ENCODE measurements at regions not wholly inside any gene's neighbourhood (a gene's known extent, or its start where the extent isn't known, plus 50 kb on each side); places are given as distances from the start of the nearest gene placed in this dataset.

DNA sequence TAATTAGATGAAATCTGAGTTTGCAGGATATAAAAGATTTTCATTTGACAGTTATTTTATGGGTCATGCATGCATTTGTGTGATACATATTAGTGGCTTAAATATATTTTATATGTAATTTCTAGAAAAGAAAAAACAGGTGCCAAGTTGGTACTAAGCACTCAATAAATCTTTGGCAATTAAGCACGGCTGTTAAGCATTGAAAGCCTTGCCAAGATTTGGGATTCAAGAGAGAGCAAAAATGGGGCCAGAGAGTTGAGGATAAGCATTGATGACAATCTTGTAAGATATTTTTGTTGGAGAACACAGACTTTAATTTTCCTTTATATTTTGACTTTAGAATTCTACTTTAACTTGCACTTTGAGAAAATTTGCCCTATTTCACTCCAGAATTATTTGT lies 249.8 kb upstream of the MAD2L1 start (continued):
- no peak for TF ChIP-seq ZNF331 (CRISPR knock-in tag; IDR thresholded peaks at IDR 0.05; ENCODE audit: low read depth)

DNA sequence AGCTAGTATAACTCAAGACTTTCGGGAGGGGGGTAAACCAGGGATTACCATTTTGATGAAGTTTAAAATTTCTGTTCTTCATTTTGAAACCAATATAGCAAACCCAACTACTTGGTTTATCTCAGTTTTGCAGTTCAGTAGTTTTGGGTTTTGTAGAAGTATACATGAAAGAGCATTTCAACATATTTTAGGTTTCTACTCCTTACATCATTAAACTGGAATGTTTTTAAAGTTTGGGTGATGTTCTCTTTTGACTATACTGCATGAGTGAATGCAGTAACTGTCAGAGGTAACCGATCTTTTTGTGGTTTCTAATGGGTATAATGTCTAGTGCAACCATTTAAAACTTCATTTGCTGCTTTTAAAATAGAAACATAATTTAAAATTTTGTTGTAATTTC lies 248.3 kb upstream of the MAD2L1 start:
- Histone ChIP-seq H3K36me3 (ENCODE audit: insufficient read depth) (no peaks in the 10 kb centered on the region; the same call in 1 of the 2 replicates), H3F3A (replicated peaks; ENCODE audit: low read depth) (no peaks in the 10 kb centered on the region), H3K4me3 (no peak overlapping the region), H3K27ac (ENCODE audit: low read depth) (no peak overlapping the region), H3K4me1 (ENCODE audit: insufficient read depth) (no peaks in the 10 kb centered on the region), H4K20me1 (replicated peaks; ENCODE audit: insufficient read depth) (no peaks in the 10 kb centered on the region), H3K9me2 (ENCODE audit: insufficient read depth) (no peaks in the 10 kb centered on the region), H3K27me3 (ENCODE audit: insufficient read depth) (no peaks in the 10 kb centered on the region), H3K4me2 (no peak overlapping the region), H3K79me2 (replicated peaks; ENCODE audit: insufficient read depth) (no peaks in the 10 kb centered on the region), H2AFZ (no peak overlapping the region)
- no peak overlapping the region for H3K27ac Mint-ChIP-seq
- TF ChIP-seq, protein P1, sequence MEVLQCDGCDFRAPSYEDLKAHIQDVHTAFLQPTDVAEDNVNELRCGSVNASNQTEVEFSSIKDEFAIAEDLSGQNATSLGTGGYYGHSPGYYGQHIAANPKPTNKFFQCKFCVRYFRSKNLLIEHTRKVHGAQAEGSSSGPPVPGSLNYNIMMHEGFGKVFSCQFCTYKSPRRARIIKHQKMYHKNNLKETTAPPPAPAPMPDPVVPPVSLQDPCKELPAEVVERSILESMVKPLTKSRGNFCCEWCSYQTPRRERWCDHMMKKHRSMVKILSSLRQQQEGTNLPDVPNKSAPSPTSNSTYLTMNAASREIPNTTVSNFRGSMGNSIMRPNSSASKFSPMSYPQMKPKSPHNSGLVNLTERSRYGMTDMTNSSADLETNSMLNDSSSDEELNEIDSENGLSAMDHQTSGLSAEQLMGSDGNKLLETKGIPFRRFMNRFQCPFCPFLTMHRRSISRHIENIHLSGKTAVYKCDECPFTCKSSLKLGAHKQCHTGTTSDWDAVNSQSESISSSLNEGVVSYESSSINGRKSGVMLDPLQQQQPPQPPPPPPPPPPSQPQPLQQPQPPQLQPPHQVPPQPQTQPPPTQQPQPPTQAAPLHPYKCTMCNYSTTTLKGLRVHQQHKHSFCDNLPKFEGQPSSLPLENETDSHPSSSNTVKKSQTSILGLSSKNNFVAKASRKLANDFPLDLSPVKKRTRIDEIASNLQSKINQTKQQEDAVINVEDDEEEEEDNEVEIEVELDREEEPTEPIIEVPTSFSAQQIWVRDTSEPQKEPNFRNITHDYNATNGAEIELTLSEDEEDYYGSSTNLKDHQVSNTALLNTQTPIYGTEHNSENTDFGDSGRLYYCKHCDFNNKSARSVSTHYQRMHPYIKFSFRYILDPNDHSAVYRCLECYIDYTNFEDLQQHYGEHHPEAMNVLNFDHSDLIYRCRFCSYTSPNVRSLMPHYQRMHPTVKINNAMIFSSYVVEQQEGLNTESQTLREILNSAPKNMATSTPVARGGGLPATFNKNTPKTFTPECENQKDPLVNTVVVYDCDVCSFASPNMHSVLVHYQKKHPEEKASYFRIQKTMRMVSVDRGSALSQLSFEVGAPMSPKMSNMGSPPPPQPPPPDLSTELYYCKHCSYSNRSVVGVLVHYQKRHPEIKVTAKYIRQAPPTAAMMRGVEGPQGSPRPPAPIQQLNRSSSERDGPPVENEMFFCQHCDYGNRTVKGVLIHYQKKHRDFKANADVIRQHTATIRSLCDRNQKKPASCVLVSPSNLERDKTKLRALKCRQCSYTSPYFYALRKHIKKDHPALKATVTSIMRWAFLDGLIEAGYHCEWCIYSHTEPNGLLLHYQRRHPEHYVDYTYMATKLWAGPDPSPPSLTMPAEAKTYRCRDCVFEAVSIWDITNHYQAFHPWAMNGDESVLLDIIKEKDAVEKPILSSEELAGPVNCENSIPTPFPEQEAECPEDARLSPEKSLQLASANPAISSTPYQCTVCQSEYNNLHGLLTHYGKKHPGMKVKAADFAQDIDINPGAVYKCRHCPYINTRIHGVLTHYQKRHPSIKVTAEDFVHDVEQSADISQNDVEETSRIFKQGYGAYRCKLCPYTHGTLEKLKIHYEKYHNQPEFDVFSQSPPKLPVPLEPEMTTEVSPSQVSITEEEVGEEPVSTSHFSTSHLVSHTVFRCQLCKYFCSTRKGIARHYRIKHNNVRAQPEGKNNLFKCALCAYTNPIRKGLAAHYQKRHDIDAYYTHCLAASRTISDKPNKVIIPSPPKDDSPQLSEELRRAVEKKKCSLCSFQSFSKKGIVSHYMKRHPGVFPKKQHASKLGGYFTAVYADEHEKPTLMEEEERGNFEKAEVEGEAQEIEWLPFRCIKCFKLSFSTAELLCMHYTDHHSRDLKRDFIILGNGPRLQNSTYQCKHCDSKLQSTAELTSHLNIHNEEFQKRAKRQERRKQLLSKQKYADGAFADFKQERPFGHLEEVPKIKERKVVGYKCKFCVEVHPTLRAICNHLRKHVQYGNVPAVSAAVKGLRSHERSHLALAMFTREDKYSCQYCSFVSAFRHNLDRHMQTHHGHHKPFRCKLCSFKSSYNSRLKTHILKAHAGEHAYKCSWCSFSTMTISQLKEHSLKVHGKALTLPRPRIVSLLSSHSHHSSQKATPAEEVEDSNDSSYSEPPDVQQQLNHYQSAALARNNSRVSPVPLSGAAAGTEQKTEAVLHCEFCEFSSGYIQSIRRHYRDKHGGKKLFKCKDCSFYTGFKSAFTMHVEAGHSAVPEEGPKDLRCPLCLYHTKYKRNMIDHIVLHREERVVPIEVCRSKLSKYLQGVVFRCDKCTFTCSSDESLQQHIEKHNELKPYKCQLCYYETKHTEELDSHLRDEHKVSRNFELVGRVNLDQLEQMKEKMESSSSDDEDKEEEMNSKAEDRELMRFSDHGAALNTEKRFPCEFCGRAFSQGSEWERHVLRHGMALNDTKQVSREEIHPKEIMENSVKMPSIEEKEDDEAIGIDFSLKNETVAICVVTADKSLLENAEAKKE (CRISPR knock-in tag; IDR thresholded peaks at IDR 0.05): no peak
- no peak for TF ChIP-seq POLR2AphosphoS5 (IDR thresholded peaks at IDR 0.05; ENCODE audit: low read depth)
- TF ChIP-seq, protein P2, sequence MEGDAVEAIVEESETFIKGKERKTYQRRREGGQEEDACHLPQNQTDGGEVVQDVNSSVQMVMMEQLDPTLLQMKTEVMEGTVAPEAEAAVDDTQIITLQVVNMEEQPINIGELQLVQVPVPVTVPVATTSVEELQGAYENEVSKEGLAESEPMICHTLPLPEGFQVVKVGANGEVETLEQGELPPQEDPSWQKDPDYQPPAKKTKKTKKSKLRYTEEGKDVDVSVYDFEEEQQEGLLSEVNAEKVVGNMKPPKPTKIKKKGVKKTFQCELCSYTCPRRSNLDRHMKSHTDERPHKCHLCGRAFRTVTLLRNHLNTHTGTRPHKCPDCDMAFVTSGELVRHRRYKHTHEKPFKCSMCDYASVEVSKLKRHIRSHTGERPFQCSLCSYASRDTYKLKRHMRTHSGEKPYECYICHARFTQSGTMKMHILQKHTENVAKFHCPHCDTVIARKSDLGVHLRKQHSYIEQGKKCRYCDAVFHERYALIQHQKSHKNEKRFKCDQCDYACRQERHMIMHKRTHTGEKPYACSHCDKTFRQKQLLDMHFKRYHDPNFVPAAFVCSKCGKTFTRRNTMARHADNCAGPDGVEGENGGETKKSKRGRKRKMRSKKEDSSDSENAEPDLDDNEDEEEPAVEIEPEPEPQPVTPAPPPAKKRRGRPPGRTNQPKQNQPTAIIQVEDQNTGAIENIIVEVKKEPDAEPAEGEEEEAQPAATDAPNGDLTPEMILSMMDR (conservative IDR thresholded peaks at IDR 0.05; ENCODE audit: low read depth in 2 of 2): no peak
- TF ChIP-seq EZH2phosphoT487 (IDR thresholded peaks at IDR 0.05; ENCODE audit: unreplicated experiment): no peak
- no peak for TF ChIP-seq EZH2 (IDR thresholded peaks at IDR 0.05; ENCODE audit: low read depth, unreplicated experiment)
- TF ChIP-seq STAT1 (IDR thresholded peaks at IDR 0.05; ENCODE audit: unreplicated experiment): no peak
- TF ChIP-seq CREB1 (CRISPR knock-in tag; IDR thresholded peaks at IDR 0.05; ENCODE audit: low read depth): no peak
- TF ChIP-seq NANOG (IDR thresholded peaks at IDR 0.05; ENCODE audit: borderline replicate concordance): no peak
- TF ChIP-seq, protein P3, sequence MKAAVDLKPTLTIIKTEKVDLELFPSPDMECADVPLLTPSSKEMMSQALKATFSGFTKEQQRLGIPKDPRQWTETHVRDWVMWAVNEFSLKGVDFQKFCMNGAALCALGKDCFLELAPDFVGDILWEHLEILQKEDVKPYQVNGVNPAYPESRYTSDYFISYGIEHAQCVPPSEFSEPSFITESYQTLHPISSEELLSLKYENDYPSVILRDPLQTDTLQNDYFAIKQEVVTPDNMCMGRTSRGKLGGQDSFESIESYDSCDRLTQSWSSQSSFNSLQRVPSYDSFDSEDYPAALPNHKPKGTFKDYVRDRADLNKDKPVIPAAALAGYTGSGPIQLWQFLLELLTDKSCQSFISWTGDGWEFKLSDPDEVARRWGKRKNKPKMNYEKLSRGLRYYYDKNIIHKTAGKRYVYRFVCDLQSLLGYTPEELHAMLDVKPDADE (IDR thresholded peaks at IDR 0.05): no peak
- TF ChIP-seq JUNB (IDR thresholded peaks at IDR 0.05; ENCODE audit: unreplicated experiment): no peak
- TF ChIP-seq ZNF331 (CRISPR knock-in tag; IDR thresholded peaks at IDR 0.05; ENCODE audit: low read depth): no peak
- TF ChIP-seq, protein P4, sequence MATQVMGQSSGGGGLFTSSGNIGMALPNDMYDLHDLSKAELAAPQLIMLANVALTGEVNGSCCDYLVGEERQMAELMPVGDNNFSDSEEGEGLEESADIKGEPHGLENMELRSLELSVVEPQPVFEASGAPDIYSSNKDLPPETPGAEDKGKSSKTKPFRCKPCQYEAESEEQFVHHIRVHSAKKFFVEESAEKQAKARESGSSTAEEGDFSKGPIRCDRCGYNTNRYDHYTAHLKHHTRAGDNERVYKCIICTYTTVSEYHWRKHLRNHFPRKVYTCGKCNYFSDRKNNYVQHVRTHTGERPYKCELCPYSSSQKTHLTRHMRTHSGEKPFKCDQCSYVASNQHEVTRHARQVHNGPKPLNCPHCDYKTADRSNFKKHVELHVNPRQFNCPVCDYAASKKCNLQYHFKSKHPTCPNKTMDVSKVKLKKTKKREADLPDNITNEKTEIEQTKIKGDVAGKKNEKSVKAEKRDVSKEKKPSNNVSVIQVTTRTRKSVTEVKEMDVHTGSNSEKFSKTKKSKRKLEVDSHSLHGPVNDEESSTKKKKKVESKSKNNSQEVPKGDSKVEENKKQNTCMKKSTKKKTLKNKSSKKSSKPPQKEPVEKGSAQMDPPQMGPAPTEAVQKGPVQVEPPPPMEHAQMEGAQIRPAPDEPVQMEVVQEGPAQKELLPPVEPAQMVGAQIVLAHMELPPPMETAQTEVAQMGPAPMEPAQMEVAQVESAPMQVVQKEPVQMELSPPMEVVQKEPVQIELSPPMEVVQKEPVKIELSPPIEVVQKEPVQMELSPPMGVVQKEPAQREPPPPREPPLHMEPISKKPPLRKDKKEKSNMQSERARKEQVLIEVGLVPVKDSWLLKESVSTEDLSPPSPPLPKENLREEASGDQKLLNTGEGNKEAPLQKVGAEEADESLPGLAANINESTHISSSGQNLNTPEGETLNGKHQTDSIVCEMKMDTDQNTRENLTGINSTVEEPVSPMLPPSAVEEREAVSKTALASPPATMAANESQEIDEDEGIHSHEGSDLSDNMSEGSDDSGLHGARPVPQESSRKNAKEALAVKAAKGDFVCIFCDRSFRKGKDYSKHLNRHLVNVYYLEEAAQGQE (IDR thresholded peaks at IDR 0.05; ENCODE audit: unreplicated experiment): no peak
- TF ChIP-seq ZNF114 (CRISPR knock-in tag; IDR thresholded peaks at IDR 0.05): no peak
- DNase-seq (ENCODE audit: low spot score): no peak
- H3K4me3 Mint-ChIP-seq: no peak overlapping the region
- ATAC-seq: no peak
- no peaks in the 10 kb centered on the region for H3K27me3 Mint-ChIP-seq (ENCODE audit: insufficient read depth, low read depth, poor library complexity)
- H3K9me3 Mint-ChIP-seq: peaks cover 6% of the 10 kb centered on the region; the same call in 2 of the 3 replicates
- peaks cover 5% of the 10 kb centered on the region; the same call in 2 of the 3 replicates for H3K36me3 Mint-ChIP-seq (ENCODE audit: low read depth)
- H3K4me1 Mint-ChIP-seq: no peaks in the 10 kb centered on the region
